ENCODE measurements at regions not wholly inside any gene's neighbourhood (a gene's known extent, or its start where the extent isn't known, plus 50 kb on each side); places are given as distances from the start of the nearest gene placed in this dataset.

DNA sequence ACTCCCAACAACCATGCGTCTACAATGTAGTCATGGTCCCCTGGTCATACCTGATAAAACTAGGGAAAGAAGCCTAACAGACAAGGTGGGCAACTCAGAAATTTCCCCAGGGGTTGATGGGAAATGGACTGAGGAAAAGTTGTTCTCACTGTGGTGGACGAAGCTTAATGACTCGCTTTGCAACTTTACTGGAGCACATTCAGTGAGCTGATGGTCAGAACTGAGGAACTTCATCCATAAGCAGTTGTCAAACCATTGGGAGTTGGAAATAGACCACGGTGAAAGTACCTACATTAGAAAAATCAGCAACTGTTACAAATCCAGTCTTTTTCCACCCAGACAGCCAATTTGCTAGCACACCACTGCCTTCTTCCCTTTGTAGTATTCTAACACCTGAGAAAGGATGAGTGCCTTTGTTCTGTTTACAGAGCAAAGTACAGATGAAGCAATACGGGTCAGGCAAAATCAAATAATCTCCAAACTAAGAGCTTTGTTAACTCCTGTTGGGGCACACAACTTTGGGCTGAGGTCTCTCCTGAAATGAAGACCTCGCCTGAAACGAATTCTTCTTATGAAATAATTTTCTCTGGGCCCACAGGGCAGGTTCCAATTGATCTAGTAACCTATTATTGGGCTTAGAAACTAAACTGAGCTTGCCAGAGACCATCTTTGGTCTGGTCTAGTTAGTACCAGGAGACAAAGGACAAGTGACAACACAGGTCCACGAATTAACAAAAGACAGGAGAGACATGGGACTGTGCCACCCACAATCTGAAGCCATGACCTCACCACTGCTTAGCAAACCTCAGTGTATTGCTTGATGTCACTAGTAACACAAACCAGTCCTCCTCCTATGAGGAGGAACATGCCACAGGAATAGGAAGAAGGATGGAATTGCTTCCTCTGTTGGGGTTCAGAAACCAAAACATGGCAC is 58.9 kb upstream of the NFKB1 start (continued):
- TF ChIP-seq, protein P1, sequence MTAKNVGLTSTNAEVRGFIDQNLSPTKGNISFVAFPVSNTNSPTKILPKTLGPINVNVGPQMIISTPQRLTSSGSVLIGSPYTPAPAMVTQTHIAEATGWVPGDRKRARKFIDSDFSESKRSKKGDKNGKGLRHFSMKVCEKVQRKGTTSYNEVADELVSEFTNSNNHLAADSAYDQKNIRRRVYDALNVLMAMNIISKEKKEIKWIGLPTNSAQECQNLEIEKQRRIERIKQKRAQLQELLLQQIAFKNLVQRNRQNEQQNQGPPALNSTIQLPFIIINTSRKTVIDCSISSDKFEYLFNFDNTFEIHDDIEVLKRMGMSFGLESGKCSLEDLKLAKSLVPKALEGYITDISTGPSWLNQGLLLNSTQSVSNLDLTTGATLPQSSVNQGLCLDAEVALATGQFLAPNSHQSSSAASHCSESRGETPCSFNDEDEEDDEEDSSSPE (CRISPR knock-in tag; IDR thresholded peaks at IDR 0.05) = 0 out of 2 replicates have a peak, but pooled peaks have one; percentile 33
- TF ChIP-seq, protein P2, sequence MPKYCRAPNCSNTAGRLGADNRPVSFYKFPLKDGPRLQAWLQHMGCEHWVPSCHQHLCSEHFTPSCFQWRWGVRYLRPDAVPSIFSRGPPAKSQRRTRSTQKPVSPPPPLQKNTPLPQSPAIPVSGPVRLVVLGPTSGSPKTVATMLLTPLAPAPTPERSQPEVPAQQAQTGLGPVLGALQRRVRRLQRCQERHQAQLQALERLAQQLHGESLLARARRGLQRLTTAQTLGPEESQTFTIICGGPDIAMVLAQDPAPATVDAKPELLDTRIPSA (CRISPR knock-in tag; IDR thresholded peaks at IDR 0.05; ENCODE audit: borderline replicate concordance) = no peak
- TF ChIP-seq MXD4 (CRISPR knock-in tag; IDR thresholded peaks at IDR 0.05) (no peak), XBP1 (CRISPR knock-in tag; IDR thresholded peaks at IDR 0.05) (no peak), IKZF4 (CRISPR knock-in tag; IDR thresholded peaks at IDR 0.05; ENCODE audit: borderline replicate concordance, low read depth, not compliant biosample characterization) (no peak), MTA1 (CRISPR knock-in tag; IDR thresholded peaks at IDR 0.05; ENCODE audit: borderline replicate concordance) (no peak; the same call in 1 of the 2 replicates), CENPT (CRISPR knock-in tag; IDR thresholded peaks at IDR 0.05; ENCODE audit: low read depth) (no peak), HNF4G (IDR thresholded peaks at IDR 0.05; ENCODE audit: borderline replicate concordance, low read depth, low read length) (peak; percentile 98), HNF4G (CRISPR knock-in tag; IDR thresholded peaks at IDR 0.05; ENCODE audit: borderline replicate concordance, low read depth) (peak; percentile 90; the same call in 1 of the 2 replicates), BHLHE40 (IDR thresholded peaks at IDR 0.05; ENCODE audit: low read length) (peak; percentile 58), ARID5B (CRISPR knock-in tag; IDR thresholded peaks at IDR 0.05) (peak; percentile 99), JUN (CRISPR knock-in tag; IDR thresholded peaks at IDR 0.05) (peak; percentile 33; the same call in 1 of the 2 replicates), SUZ12 (IDR thresholded peaks at IDR 0.05; ENCODE audit: low read depth, low read length) (no peak), TFAP4 (IDR thresholded peaks at IDR 0.05; ENCODE audit: borderline replicate concordance, low read depth) (peak; percentile 82), ZNF616 (CRISPR knock-in tag; IDR thresholded peaks at IDR 0.05; ENCODE audit: low read depth) (no peak), LCORL (IDR thresholded peaks at IDR 0.05) (peak; percentile 91), LCORL (CRISPR knock-in tag; IDR thresholded peaks at IDR 0.05) (peak; percentile 100), KDM6A (CRISPR knock-in tag; IDR thresholded peaks at IDR 0.05; ENCODE audit: low read depth) (peak; percentile 90), FOXA1 (IDR thresholded peaks at IDR 0.05) (no peak), FOXA1 (CRISPR knock-in tag; IDR thresholded peaks at IDR 0.05) (peak; percentile 94)
- TF ChIP-seq, protein P3, sequence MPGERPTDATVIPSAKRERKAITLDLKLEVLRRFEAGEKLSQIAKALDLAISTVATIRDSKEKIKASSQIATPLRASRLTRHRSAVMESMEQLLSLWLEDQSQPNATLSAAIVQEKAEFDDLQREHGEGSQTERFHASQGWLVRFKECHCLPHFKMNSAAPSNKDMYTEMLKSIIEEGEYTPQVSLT (CRISPR knock-in tag; IDR thresholded peaks at IDR 0.05; ENCODE audit: borderline replicate concordance, low read depth) = no peak

Measured in HepG2 (cell line).